MCF 10A (cell line): ENCODE measurements at regions not wholly inside any gene's neighbourhood (a gene's known extent, or its start where the extent isn't known, plus 50 kb on each side); places are given as distances from the start of the nearest gene placed in this dataset.
"Not testable (repeated sequence)": the region's sequence is repeated elsewhere in the genome, so short reads cannot be mapped to it uniquely, and the experiment has no call there.

ENCODE experiments used
- BruUV-seq: library from RNA; stranded (reverse); fragments of 400-500 nt; replicated peaks from 2 replicates; lab custom pipeline; 2021; lab: Mats Ljungman, UMichigan
- CTCF ChIA-PET: fragments of 300-600 bp; sonication (Branson Sonifier 250); formaldehyde crosslinking; extraction: SDS; loops from one replicate; lab custom pipeline; 2021; ENCODE audit warnings: antibody characterized with exemption, inconsistent platforms; lab: Yijun Ruan, JAX
- POLR2A ChIA-PET: fragments of 300-600, 350-650 bp; sonication (Branson Sonifier 250); formaldehyde crosslinking; extraction: SDS; loops from one replicate; lab custom pipeline; 2020; ENCODE audit warnings: antibody characterized with exemption, inconsistent platforms; lab: Yijun Ruan, JAX
- DNase-seq: peaks from one replicate; pipeline ENCODE4 v3.0.0-alpha.2; 2018; ENCODE audit not compliant: unreplicated experiment
- H3K27ac Mint-ChIP-seq: one replicate; pipeline ENCODE4 v1.8.0; 2022; ENCODE audit warnings: mild to moderate bottlenecking, low read depth, mixed read lengths; ENCODE audit not compliant: unreplicated experiment
- H3K27me3 Mint-ChIP-seq: one replicate; pipeline ENCODE4 v1.8.0; 2022; ENCODE audit warnings: mixed read lengths; ENCODE audit not compliant: insufficient read depth, unreplicated experiment
- H3K36me3 Mint-ChIP-seq: one replicate; pipeline ENCODE4 v1.8.0; 2022; ENCODE audit warnings: mild to moderate bottlenecking, moderate library complexity, mixed read lengths; ENCODE audit not compliant: insufficient read depth, unreplicated experiment
- H3K4me1 Mint-ChIP-seq: one replicate; pipeline ENCODE4 v1.8.0; 2022; ENCODE audit warnings: mixed read lengths; ENCODE audit not compliant: insufficient read depth, unreplicated experiment
- H3K4me3 Mint-ChIP-seq: one replicate; pipeline ENCODE4 v1.8.0; 2022; ENCODE audit warnings: mild to moderate bottlenecking, moderate library complexity, mixed read lengths; ENCODE audit not compliant: unreplicated experiment
- H3K9me3 Mint-ChIP-seq: one replicate; pipeline ENCODE4 v1.8.0; 2022; ENCODE audit warnings: mixed read lengths; ENCODE audit not compliant: unreplicated experiment
- intact Hi-C: fragments of 100-400 bp; cut with micrococcal nuclease; formaldehyde crosslinking; loops from 2 replicates; pipeline ENCODE4 v1.14.1; 2022
- TF ChIP-seq, protein P1 (sequence below): fragments of 200-600 bp; IDR thresholded peaks from one replicate; pipeline ENCODE4 v1.8.0; 2022; ENCODE audit warnings: antibody characterized with exemption, mild to moderate bottlenecking; ENCODE audit not compliant: unreplicated experiment

DNA sequence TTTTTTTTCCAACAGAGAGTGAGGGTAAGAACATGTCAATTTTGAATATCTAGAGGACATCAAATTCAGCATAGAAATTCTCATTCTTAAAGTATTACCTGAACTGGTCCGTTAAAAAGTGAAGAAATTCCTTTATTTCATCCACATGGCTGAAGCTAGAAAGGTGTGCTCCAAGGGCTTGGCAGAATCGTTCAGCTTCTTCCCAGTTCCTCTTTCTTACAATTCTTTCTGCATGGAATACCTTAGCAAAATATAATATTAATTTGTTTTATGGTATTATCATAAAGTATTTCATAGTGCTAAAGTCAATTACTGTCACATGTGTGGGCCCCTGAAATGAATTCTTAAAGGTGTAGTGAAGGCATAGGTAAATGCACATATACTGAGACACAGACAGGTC lies 74.3 kb upstream of the CD302 start:
- no peaks in the 10 kb centered on the region for H3K36me3 Mint-ChIP-seq
- intact Hi-C loops, result no loop called here
- TF ChIP-seq, protein P1, sequence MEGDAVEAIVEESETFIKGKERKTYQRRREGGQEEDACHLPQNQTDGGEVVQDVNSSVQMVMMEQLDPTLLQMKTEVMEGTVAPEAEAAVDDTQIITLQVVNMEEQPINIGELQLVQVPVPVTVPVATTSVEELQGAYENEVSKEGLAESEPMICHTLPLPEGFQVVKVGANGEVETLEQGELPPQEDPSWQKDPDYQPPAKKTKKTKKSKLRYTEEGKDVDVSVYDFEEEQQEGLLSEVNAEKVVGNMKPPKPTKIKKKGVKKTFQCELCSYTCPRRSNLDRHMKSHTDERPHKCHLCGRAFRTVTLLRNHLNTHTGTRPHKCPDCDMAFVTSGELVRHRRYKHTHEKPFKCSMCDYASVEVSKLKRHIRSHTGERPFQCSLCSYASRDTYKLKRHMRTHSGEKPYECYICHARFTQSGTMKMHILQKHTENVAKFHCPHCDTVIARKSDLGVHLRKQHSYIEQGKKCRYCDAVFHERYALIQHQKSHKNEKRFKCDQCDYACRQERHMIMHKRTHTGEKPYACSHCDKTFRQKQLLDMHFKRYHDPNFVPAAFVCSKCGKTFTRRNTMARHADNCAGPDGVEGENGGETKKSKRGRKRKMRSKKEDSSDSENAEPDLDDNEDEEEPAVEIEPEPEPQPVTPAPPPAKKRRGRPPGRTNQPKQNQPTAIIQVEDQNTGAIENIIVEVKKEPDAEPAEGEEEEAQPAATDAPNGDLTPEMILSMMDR, result no peak
- H3K4me1 Mint-ChIP-seq, result no peaks in the 10 kb centered on the region
- no peak overlapping the region for H3K27ac Mint-ChIP-seq
- ChIA-PET POLR2A (interaction anchor here (0.7 kb wide), 1 partner anchor 50 kb away, joined by 3 read pairs; no protein-coding TSS in a partner anchor), CTCF (interaction anchor here (0.6 kb wide), 1 partner anchor 469 kb away, joined by 4 read pairs; no protein-coding TSS in a partner anchor)
- H3K27me3 Mint-ChIP-seq, result no peaks in the 10 kb centered on the region
- H3K9me3 Mint-ChIP-seq, result no peaks in the 10 kb centered on the region
- no TSS peak for BruUV-seq
- H3K4me3 Mint-ChIP-seq, result no peak overlapping the region
- no peak for DNase-seq

DNA sequence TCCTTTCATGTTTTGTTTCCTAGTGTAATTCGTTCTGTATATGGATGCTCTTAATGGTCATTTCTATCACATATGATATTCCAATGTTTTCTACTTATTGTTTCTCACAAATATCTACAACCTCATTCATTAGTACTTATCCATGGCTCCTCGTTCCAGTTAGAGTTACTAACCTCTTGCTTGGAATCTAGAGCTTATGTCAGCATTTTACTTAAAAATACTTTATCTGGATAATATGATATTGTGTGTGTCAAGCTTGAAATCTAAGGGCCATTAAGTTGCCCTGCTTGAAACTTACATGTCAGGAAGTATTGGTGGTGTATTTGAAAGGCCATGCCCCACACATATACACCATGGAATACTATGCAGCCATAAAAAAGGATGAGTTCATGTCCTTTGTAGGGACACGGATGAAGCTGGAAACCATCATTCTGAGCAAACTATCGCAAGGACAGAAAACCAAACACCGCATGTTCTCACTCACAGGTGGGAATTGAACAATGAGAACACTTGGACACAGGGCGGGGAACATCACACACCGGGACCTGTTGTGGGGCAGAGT lies 70.7 kb upstream of the CD302 start:
- DNase-seq, H3K4me3 Mint-ChIP-seq, intact Hi-C loops: not testable (repeated sequence)

DNA sequence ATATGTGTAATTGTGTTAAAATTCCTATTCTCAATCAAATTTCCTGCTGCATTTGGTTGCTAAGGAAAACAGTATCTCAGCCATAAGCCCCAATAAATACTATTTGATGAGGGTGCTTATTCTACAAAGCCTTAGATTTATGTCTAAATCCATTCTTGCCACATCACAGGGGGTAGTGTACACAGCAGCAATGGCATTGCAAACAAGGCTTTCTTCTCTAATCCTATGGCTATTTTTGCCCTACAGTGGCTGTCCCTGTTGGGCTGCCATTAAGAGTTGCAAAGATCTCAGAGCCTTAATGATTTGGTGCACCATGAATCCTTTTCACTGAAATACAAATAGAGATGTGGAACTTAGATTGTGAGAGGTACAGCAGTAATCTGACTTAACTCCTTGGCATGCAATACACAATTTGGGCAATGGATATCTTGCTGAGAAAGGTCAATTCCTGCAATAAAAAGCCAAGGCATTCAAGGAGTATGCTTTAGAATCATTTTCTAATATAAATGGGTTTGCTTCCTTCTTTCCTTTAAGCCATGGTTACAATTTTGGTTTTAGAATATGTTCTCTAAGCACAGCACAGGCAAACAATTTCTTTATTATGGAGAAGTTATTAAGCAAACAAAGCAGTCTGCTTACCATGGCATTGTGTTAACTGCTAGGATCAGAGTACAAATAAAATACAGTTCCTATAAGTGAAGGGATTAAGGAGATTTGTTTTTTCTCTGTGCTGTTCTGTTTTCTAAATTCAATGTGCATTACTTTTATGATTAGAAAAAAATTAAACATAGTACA lies 69.8 kb upstream of the CD302 start:
- ChIA-PET CTCF (no interaction called here), POLR2A (interaction anchor here (0.6 kb wide), 1 partner anchor 154 kb away, joined by 3 read pairs; no protein-coding TSS in a partner anchor)
- no TSS peak for BruUV-seq
- DNase-seq, result no peak
- H3K9me3 Mint-ChIP-seq, result peaks cover 10% of the 10 kb centered on the region
- H3K36me3 Mint-ChIP-seq, result no peaks in the 10 kb centered on the region
- H3K4me3 Mint-ChIP-seq, result no peak overlapping the region
- H3K27ac Mint-ChIP-seq, result no peak overlapping the region
- intact Hi-C loops, result no loop called here
- TF ChIP-seq, protein P1, result no peak
- no peaks in the 10 kb centered on the region for H3K27me3 Mint-ChIP-seq
- H3K4me1 Mint-ChIP-seq, result no peaks in the 10 kb centered on the region

More for the DNA sequence above, 70.7 kb upstream of the CD302 start:
- ChIA-PET CTCF (interaction anchor here (0.7 kb wide), 1 partner anchor 647 kb away, joined by 3 read pairs; no protein-coding TSS in a partner anchor), POLR2A (interaction anchor here (0.6 kb wide), 1 partner anchor 155 kb away, joined by 3 read pairs; no protein-coding TSS in a partner anchor)
- BruUV-seq, H3K27me3 Mint-ChIP-seq, H3K9me3 Mint-ChIP-seq, H3K27ac Mint-ChIP-seq, H3K4me1 Mint-ChIP-seq, H3K36me3 Mint-ChIP-seq: not testable (repeated sequence)

DNA sequence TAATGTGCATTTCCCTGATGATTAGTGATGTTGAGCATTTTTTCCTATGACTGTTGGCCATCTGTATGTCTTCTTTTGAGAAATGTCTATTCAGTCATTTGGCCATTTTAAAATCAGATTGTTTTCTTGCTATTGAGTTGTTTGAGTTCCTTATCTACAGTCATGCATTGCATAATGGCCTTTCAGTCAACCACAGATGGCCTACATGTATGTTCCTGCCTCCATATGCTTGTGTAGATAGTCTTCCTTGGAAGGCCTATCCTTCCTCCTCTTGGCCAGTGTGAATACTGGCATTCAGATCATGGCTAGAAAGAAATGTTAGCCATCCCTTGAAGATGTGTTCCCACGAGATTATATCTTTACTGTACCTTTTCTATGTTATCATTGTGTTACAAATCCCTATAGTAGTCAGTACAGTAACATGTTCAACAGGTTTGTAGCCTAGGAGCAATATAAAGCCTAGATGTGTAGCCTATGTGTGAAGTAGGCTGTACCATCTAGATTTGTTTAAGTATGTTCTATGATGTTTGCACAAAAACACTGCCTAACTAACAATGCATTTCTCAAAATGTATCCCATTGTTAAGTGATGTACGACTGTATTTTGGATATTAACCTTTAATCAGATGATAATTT lies 65.6 kb upstream of the CD302 start:
- no TSS peak for BruUV-seq
- Mint-ChIP-seq H3K9me3 (peaks cover 10% of the 10 kb centered on the region), H3K27me3 (no peaks in the 10 kb centered on the region), H3K4me1 (no peaks in the 10 kb centered on the region), H3K27ac (no peak overlapping the region), H3K4me3 (no peak overlapping the region), H3K36me3 (no peaks in the 10 kb centered on the region)
- ChIA-PET CTCF (no interaction called here), POLR2A (interaction anchor here (0.6 kb wide), 1 partner anchor 248 kb away, joined by 3 read pairs; no protein-coding TSS in a partner anchor)
- DNase-seq, result no peak
- TF ChIP-seq, protein P1, result no peak
- intact Hi-C loops, result no loop called here
